ENCODE measurements at regions not wholly inside any gene's neighbourhood (a gene's known extent, or its start where the extent isn't known, plus 50 kb on each side); places are given as distances from the start of the nearest gene placed in this dataset.
A peak's percentile ranks its signal among the peaks of the same experiment; 100 is the strongest.

DNA sequence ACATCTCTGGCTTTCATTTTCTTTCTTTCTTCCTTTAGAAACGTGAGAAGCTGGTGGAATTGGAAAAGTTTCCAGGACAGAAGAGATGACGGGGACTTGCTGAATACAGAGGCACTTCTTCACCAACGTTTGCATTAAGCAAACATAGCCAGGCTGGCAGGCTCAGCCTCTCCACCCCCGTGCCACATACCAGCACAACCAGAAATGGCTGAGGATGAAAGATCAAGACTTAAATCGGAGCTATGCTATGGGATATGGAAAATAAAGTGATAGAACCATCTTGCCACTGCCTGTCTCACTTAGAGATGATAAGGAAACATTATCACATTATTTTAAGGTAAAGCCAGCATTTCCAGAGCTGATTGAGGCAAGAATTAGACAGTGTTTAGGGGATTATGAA lies 483.3 kb downstream of the BCL11A start:
- TF ChIP-seq GATA3 (IDR thresholded peaks at IDR 0.05; ENCODE audit: low read depth, low read length) = no peak
- TF ChIP-seq GATA2 (IDR thresholded peaks at IDR 0.05; ENCODE audit: low read depth, low read length) = no peak

DNA sequence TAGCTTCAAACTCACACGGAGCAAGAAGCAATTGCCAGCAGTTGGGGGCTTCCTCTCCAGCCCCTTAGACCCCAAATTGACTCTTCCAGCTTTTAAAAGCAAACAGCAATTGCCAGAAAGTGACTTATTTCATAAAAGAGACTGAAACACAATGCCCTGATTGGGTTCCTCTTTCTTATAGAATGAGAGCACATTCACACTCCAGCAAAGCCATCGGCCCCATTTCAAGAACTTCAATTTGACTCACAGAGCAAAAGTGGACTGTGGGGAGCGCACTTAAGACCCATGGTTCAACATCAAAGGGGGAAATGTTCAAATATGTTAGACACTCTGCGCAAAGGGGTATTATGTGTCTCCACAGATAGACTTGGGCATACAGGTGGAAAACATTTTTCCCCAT lies 484.7 kb downstream of the BCL11A start:
- TF ChIP-seq GATA3 (IDR thresholded peaks at IDR 0.05; ENCODE audit: low read depth, low read length) (no peak), GATA2 (IDR thresholded peaks at IDR 0.05; ENCODE audit: low read depth, low read length) (no peak)

DNA sequence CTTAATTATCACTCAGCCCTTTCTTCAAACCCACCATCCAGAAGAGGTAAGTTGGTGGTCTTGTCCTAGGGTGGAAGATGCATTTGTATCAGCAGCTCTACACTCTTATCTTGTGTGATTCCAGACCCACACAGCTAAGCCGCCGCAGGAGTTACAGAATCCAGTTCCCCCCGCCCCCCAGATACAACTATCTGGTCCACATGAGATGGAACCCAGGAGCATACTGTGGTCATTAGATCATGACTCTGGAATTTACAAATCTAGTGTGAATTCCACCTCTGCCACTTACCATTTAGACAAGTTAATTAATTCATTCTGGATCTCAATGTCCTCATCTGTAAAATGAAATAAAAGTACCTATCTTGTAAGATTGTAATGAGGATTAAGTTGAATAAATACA lies 486.4 kb downstream of the BCL11A start:
- TF ChIP-seq GATA2 (IDR thresholded peaks at IDR 0.05; ENCODE audit: low read depth, low read length) = peak; percentile 49; the same call in 1 of the 2 replicates
- no peak for TF ChIP-seq GATA3 (IDR thresholded peaks at IDR 0.05; ENCODE audit: low read depth, low read length)

DNA sequence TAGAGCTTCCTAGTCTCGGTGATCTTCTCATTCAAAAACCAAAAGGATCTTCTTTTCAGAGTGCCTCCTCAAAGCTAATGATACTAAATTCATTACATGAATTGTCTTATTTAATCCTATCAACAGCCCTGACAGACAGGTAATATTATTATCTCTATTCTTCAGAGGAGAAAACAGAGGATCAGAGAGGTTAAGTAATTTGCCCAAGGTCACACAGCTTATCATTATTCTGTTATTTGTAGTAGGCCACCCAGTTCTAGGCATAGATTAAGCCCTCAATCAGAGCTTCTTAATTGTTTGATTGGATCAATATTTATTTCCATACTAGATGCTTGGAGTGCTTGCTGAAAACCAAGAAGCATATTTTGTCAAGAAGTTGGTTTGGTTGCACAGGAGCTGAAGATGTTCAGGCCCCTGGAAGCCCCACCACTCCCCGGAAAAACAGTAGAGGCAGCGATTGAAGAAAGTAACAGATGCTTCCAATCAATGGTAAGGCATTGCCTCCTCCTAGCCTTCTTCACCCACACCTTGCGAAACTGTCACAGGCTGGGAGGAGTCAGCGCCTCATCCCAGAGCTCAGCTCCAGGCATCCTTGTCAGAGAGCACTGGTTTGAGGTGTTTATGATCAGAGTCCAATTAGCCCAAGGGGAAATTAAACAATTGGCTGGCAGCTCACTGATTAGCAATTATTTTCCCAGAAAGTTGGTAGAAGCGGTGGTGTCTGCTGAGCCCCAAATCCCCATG lies 487.2 kb downstream of the BCL11A start:
- TF ChIP-seq GATA2 (IDR thresholded peaks at IDR 0.05; ENCODE audit: low read depth, low read length) = no peak
- TF ChIP-seq GATA3 (IDR thresholded peaks at IDR 0.05; ENCODE audit: low read depth, low read length) = no peak

DNA sequence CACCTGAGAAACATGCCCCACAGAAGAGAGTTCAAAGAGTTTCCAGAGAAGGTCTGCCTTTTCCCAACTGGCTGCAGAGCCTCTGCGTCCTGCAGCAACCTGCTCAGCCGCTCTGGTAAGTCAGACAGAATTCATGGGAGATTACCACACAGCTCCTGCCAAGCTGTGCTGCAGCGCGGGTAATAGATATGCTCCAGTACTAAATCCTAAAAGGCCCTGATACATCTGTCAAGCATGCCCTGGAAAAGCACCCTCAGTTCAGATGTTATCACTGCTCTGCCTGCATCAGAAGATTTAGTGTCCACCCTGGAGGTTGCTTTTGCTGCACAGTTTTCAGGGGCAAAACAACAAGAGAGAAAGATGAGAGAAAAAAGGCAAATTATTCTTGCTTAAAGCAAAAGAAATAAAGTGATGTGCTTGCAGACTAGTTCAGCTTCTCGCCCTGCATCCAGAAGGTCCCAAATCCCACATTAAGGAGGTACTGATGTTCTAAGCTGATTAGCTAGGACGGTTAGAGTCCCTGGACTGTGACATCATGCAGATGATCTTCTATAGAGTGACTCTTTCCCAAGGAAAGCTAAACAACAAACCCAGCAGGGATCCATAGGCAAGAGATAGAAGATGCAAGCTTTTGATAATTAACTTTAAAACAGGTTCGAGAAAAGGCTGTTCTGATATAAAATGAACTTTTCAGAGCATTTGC lies 488.6 kb downstream of the BCL11A start:
- peak; percentile 96 for TF ChIP-seq GATA2 (IDR thresholded peaks at IDR 0.05; ENCODE audit: low read depth, low read length)
- TF ChIP-seq GATA3 (IDR thresholded peaks at IDR 0.05; ENCODE audit: low read depth, low read length) = peak; percentile 91

DNA sequence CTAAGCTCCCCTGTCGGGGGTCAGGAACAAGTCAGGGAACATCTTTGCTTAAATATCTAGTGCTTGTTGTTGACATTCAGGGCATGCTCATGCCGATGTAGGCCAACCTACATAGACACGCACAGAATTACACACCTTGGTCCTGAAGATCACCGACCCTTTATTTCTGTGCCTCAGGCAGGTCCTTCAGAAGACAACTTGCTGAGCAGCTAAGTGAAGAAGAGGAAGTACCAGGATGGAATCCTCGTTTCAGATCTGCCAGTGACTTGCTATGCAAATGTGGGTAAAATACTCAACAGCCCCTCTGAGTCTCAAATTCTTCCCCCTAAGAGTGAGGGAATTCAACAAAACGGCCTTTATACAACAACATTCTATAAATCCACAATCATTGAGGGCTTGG lies 494.7 kb downstream of the BCL11A start:
- TF ChIP-seq GATA3 (IDR thresholded peaks at IDR 0.05; ENCODE audit: low read depth, low read length) = no peak
- no peak for TF ChIP-seq GATA2 (IDR thresholded peaks at IDR 0.05; ENCODE audit: low read depth, low read length)

DNA sequence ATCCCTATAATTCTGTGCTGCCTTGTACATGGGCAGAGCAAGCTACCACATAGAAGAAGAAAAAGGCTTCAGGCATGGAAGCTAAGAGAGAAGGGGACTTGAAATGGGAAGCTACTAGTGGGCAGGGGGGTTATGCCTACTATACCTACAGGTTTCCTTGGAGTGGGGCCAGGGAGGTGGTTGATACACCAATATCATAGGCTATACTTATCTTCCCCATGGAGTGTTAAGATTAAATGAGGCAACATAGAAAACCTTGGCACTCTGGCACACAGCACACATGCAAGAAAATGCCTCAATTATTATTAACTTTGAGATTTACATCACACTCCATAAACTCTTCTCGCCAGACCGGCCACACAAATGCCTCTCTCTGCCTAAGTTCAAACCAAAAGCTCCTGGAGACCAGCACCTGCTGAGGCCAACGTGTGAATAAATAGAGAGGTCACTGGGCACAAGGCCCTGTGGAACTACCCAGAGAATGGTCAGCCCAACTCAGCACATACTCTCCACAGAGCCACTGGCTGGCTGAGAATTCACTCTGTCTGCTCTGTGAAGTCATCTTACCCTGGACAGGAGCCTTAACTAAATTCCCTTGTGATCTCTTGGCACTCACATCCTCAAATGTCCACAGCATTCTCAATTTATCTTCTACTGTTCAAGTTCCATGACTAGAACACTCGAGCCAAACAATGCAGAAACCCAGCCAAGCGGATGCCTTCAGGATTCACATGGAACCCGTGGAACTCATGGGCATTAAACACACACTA lies 498.7 kb downstream of the BCL11A start:
- no peak for TF ChIP-seq GATA3 (IDR thresholded peaks at IDR 0.05; ENCODE audit: low read depth, low read length)
- no peak for TF ChIP-seq GATA2 (IDR thresholded peaks at IDR 0.05; ENCODE audit: low read depth, low read length)

DNA sequence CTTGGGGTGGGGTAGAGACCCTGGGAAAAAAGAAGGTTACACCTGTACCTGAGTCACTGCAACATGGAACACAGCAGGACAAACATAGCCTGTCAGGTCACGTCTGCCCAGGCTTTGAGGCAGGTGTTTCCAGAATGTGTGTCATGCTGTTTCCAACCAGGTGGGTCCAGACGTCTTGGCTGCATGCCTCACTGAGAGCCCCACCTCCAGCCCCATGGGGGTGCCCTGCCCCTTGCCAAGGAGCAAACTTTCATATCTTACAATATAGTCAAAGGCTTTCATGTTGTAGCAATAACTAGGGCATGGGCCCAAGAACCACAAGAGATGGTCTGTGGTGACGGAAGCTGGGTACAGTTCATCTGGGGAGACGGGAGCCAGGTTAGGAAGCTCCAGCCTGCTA lies 499.7 kb downstream of the BCL11A start:
- TF ChIP-seq GATA3 (IDR thresholded peaks at IDR 0.05; ENCODE audit: low read depth, low read length) (no peak), GATA2 (IDR thresholded peaks at IDR 0.05; ENCODE audit: low read depth, low read length) (no peak)

DNA sequence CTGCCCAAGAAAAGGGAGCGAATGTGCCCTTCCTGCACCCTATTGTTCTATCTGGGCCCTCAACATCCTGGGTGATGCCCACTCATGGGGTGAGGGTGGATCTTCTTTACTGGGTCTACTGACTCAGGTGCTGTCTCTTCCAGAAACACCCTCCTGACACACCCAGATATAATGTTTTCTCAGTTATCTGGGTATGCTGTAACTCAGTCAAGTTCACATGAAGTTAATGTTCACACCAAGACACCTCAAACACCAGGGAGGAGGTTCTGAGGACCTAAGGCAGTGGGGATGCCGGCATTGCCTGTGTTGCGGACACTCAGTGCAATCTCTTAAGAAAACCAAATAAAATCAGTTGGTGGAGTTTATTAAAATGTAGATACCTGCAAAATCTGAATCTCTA lies 500.9 kb downstream of the BCL11A start:
- TF ChIP-seq GATA2 (IDR thresholded peaks at IDR 0.05; ENCODE audit: low read depth, low read length) (no peak), GATA3 (IDR thresholded peaks at IDR 0.05; ENCODE audit: low read depth, low read length) (no peak)

DNA sequence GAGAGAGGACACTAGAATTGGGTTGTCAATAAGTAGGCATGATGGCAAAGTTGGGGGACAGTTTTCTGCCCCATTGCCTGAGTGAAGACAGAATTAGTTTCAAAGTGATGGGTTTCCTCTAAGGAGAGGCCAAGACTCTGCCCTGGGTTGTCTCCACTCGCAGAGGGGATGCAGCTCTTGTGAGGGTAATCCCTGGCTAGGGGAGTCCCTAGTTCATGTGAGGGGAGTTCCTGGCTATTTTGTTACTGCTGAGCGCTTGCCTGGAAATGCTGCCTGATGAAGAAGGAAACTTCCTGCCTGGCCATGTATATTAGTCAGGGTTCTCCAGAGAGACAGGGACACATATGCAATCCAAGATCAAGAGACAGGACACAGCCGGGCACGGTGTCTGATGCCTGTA lies 501.5 kb downstream of the BCL11A start:
- TF ChIP-seq GATA2 (IDR thresholded peaks at IDR 0.05; ENCODE audit: low read depth, low read length) (no peak), GATA3 (IDR thresholded peaks at IDR 0.05; ENCODE audit: low read depth, low read length) (no peak)

DNA sequence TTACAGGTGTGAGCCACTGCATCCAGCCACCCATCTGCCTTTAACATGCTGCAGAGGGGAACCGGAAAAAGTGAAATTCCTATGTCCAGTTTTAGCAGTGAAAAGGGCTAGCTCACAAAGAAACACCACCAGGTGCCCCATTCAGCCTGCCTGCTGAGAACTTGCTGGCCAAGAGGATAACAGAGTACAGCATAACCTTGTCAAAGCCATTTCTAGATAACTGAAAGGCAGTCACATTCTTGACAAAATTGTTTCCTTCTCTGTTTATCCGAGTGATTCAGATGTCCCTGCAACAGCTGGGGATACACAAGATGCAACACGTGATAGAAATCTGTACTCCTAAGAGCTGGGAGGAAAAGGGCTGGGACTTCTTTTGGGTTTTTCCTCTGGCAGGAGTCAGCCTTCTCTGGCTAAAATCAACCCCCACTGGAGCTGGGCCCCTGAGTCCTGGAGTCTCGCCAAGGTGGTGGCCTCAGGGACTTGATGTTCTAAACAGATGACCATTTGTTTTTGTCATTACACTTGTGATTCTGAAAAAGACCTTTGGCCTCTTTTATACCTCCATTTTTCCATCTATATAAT lies 505.4 kb downstream of the BCL11A start:
- TF ChIP-seq GATA3 (IDR thresholded peaks at IDR 0.05; ENCODE audit: low read depth, low read length) = no peak
- no peak for TF ChIP-seq GATA2 (IDR thresholded peaks at IDR 0.05; ENCODE audit: low read depth, low read length)

DNA sequence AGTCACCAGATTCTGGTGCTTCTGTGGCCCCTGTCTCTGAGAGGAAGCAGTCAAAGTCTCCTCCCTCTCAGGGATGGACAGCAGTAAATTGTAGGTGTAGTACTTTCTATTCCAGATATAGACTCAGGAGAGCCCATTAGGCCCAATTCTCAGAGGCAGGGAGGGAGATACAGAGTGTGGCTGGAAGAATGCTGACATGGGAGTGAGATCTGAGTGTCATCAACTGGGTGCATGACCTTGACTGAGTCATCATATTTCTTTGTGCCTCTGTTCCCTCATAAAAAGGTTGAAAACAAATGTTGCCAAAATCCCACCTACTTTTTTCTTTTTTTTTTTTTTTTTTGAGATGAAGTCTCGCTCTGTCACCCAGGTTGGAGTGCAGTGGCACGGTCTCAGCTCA lies 506.1 kb downstream of the BCL11A start:
- no peak for TF ChIP-seq GATA2 (IDR thresholded peaks at IDR 0.05; ENCODE audit: low read depth, low read length)
- TF ChIP-seq GATA3 (IDR thresholded peaks at IDR 0.05; ENCODE audit: low read depth, low read length) = no peak

DNA sequence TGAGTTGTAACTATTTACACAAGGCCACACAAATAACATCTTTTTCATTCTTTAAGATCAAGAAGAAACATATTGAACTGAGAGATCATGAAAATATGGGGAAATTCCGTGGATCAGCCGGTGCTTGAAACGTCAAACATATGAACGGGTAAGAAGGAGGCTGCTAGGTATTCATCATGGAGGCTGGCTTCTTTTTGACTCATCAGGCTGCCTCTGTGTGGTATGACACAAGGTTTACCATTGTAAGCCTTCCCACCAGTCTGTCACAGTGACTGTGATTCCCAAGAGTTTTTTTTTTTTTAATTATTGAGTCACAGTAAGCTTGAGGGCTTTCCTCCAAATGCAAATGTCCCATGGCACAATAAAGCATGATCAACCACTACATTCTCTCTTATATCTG lies 506.9 kb downstream of the BCL11A start:
- TF ChIP-seq GATA2 (IDR thresholded peaks at IDR 0.05; ENCODE audit: low read depth, low read length) (no peak), GATA3 (IDR thresholded peaks at IDR 0.05; ENCODE audit: low read depth, low read length) (no peak)

DNA sequence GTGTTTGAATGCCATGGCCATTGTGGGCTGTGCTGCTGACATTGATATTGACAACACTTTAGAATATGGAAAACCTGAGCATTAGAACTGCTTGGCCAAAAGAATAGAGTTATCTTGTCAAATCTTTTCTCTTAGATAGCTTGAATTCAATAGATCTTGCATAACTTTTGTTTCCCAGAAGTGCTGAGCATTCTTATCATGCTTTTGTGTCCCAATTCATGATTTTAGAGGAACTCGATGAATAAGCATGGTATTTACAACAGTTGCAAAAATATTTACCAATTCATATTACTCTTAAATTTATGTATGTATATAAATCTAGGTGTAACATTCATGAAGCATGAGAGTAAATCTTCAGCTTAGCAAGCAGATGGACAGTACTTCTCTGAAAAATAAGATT lies 508.0 kb downstream of the BCL11A start:
- no peak for TF ChIP-seq GATA3 (IDR thresholded peaks at IDR 0.05; ENCODE audit: low read depth, low read length)
- no peak for TF ChIP-seq GATA2 (IDR thresholded peaks at IDR 0.05; ENCODE audit: low read depth, low read length)
